Keratinocyte (primary cell): ENCODE measurements at regions not wholly inside any gene's neighbourhood (a gene's known extent, or its start where the extent isn't known, plus 50 kb on each side); places are given as distances from the start of the nearest gene placed in this dataset.

Experiments
- EZH2 ChIP-seq: IDR thresholded peaks from one replicate; pipeline ENCODE4 v1.6.1; 2012; ENCODE audit warnings: inconsistent platforms, mild to moderate bottlenecking, low read length, moderate library complexity
- TF ChIP-seq, protein P1 (sequence below), 3 experiments: IDR thresholded peaks in 1 of 3; conservative IDR thresholded peaks in 1 of 3; optimal IDR thresholded peaks in 1 of 3; 2 replicates in 2 of 3; 3 replicates in 1 of 3; pipeline versions ENCODE3 to v1.5.1; 2011; ENCODE audit warnings: low read length in 3 of 3, mild to moderate bottlenecking in 3 of 3, moderate library complexity in 2 of 3, control low read depth in 1 of 3, inconsistent platforms in 1 of 3; ENCODE audit not compliant: insufficient read depth in 2 of 3; ENCODE audit errors: extremely low read depth in 1 of 3

DNA sequence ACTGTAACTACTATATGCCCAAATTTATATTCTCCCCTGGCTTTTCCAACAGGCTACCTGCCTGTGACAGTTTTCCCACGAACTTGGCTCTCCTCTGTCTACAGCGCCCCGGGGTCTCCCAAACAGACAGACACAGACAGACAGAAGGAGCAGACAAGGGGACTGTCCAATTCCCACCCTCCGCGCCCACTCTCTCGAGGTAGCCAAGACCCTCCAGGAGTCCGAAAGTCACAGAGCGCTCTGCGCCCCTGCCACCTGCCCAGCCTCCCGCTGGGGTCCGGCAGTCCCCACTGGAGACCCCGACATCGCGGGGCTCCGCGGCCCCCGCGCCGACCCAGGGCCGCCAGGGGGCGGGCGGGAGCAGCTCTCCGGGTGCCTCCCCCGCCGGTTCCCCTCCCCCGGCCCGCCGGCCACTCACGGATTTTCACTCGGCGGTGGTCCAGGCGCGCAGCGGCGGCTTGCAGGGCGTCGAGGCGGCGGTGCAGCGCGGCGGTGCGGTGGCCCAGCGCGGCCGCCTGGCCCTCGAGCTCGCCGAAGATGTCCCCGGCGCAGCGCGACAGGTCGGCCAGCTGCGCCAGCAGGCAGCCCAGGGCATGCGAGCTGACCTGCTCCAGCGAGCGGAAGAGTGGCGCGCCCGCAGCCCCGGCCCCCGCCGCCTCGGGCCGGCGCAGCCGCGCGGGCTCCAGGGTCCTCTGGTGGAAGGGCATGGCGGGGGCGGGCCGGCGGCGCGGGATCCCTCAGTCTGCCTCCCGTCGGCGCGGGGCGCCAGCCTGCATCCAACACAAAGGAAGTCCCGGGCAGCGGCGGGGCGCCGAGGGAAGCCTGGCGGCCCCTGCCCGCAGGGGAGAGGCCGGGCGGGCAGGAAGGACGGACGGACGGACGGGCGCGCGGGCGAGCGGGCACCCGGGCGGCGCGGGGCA lies 81.3 kb upstream of the CCDC28A start:
- TF ChIP-seq, protein P1, sequence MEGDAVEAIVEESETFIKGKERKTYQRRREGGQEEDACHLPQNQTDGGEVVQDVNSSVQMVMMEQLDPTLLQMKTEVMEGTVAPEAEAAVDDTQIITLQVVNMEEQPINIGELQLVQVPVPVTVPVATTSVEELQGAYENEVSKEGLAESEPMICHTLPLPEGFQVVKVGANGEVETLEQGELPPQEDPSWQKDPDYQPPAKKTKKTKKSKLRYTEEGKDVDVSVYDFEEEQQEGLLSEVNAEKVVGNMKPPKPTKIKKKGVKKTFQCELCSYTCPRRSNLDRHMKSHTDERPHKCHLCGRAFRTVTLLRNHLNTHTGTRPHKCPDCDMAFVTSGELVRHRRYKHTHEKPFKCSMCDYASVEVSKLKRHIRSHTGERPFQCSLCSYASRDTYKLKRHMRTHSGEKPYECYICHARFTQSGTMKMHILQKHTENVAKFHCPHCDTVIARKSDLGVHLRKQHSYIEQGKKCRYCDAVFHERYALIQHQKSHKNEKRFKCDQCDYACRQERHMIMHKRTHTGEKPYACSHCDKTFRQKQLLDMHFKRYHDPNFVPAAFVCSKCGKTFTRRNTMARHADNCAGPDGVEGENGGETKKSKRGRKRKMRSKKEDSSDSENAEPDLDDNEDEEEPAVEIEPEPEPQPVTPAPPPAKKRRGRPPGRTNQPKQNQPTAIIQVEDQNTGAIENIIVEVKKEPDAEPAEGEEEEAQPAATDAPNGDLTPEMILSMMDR (optimal IDR thresholded peaks at IDR 0.05 in 1 of 3, IDR thresholded peaks at IDR 0.05 in 1 of 3, conservative IDR thresholded peaks at IDR 0.05 in 1 of 3; ENCODE audit: extremely low read depth in 1 of 3, insufficient read depth in 2 of 3, low read length in 3 of 3) = peak; percentile 45 to 79 (median 67)
- no peak for TF ChIP-seq EZH2
